GM21360 (cell line): ENCODE measurements at regions not wholly inside any gene's neighbourhood (a gene's known extent, or its start where the extent isn't known, plus 50 kb on each side); places are given as distances from the start of the nearest gene placed in this dataset.
"Not testable (repeated sequence)": the region's sequence is repeated elsewhere in the genome, so short reads cannot be mapped to it uniquely, and the experiment has no call there.

Experiments
- ATAC-seq: cut with Tn5 transposase; IDR thresholded peaks from one replicate; pipeline ENCODE4 v1.9.1; 2021; ENCODE audit warnings: mild to moderate bottlenecking, moderate library complexity; ENCODE audit not compliant: unreplicated experiment

- ATAC-seq = no peak
Measured at GRCh38 chr2:144982481-144982880, 462.6 kb upstream of the ZEB2 start.

GRCh38 chr2:144975881-144976280 lies 456.0 kb upstream of the ZEB2 start:
- ATAC-seq = no peak

GRCh38 chr2:144972676-144973075 lies 452.8 kb upstream of the ZEB2 start:
- no peak for ATAC-seq

DNA sequence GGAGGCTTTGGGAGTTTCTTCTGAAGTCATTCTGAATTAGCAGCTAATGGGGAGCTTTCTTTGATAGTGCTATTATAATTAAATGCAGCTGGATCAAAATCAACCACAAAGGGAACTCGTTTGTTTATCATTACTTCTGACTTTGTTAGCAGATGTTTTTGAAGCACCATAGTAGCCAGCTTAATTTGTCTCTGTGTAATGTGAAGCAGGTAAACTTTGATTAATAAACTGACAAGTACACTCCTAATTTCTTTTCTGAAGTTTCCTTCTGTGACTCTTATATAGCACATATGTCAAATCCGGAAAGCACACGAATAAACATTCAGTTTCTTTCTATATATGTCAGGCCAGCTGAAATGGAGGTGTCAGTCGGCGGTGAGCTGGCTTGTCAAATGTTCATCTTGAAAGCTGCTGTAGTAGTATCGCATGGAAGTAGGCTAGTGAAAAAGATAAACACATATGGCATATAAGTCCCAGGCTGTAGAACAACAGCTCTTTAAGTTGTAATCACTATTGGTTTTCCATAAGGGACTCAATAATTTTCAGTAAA lies 451.9 kb upstream of the ZEB2 start:
- no peak for ATAC-seq

- not testable (repeated sequence) for ATAC-seq
Measured at GRCh38 chr2:144970410-144970809, 450.5 kb upstream of the ZEB2 start.

DNA sequence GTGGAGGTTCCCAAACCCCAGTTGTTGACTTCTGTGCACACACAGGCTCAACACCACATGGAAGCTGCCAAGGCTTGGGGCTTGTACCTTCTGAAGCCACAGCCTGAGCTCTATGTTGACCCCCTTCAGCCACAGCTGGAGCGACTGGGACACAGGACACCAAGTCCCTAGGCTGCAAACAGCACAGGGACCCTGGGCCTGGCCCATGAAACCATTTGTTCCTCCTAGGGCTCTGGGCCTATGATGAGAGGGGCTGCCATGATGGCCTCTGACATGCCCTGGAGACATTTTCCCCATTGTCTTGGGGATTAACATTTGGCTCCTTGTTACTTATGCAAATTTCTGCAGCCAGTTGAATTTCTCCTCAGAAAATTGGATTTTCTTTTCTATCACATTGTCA lies 449.6 kb upstream of the ZEB2 start:
- not testable (repeated sequence) for ATAC-seq

- ATAC-seq = no peak
Measured at GRCh38 chr2:144967961-144968360, 448.0 kb upstream of the ZEB2 start.

GRCh38 chr2:144965172-144965571 lies 445.3 kb upstream of the ZEB2 start:
- no peak for ATAC-seq

DNA sequence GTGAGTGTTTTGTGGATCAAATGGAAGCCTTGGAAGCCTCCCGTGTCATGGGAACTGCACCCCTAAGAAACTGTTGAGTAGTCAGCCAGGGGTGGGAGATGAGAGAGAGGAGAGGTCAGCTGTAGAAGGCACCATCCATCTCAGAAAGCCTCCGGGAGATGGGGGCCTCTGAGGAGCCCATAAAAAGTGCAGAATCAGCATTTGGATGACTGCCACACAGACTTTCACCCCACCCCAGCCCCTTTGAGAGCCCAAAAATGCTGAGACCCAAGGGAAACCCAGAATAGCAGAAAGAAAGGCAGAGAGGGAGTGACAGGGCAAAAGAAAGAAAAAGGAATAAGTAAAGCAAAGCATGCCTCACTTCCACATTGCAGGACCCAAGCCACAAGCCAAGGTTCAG lies 443.1 kb upstream of the ZEB2 start:
- no peak for ATAC-seq

- no peak for ATAC-seq
Measured at GRCh38 chr2:144959416-144959815, 439.5 kb upstream of the ZEB2 start.

DNA sequence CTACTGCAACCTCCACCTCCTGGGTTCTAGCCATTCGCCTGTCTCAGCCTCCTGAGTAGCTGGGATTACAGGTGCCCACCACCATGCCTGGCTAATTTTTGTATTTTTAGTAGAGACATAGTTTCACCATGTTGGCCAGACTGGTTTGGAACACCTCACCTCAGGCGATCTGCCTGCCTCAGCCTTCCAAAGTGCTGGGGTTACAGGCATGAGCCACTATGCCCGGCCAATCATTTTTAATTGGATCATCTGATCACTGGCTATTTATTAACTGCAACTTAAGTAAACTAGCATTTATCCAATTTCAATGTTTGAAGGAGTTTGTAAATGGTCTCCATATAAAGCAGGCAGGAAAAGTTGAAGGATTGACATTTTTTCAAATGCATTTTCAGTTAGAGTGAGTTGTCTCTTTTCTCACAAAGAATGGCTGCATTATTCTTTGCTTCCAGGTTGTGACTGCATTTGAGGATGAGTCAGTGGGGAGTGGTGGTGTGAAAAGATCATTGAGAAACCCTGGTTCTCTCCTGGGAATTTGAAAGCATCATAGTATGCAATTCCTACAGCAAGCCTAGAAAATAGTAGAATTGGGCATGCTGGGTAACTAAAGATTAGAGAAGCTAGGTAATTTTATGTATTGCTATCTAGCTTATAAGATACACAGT lies 431.1 kb upstream of the ZEB2 start:
- ATAC-seq = no peak

DNA sequence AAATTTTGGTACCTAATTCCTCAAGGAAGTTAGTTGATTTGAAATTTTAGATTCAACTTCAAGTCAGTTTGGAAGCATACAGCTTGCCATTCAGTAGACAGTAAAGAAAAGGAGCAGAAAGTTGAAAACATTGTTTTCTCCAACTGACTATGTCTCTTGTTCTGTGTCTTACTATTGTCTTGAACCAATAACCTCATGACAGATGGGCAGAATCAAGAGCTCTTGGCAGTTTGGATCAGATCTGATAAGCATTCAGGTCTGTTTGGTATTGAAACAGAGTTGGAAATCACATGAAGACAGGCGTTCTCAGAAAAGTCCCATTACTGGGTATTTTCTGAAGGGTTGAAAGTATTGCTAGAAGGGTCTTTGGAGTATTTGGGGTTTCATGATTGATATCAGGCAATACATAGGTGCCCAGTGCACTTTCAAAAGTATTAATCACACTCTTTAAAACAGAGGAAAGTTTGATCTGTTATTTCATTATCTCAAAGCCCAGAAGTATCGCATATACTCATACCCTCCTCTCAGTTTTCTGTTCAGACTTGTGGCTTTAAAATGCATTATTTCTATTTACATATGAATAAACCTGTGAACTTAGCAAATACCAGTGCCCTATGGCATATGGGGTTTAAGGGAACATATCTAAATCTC lies 428.4 kb upstream of the ZEB2 start:
- no peak for ATAC-seq

- ATAC-seq = no peak
Measured at GRCh38 chr2:144947709-144948037, 427.8 kb upstream of the ZEB2 start.

- ATAC-seq = no peak
Measured at GRCh38 chr2:144946263-144946662, 426.3 kb upstream of the ZEB2 start.

DNA sequence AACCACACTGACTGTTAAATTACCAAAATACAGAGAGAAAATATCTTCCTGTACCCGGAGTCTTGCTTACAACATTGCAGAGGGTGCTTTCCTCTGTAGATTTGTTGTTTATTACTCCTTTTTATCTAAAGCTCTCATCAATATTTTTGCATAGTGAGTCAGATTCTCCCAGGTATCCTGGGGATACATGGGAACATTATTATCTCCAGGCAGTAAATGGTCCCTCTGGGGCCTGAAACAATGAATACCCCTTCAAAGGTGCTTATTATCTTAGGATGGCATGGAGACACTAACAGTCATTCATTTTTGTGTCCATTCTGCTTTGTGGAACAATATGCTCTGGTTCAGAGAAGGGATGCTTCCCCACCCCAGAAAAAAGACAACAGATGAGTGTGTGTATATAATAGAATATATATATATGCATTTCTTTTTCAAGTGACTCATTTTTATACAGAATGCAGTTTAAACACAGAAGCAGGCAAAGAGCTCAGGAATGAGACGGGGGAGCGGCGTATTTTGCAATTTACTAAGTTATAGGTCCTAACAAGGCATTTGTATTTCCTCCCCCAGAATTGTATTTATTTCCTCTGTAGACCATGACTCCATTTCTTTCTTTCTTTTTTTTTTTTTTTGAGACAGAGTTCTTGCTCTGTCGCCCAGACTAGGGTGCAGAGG lies 424.8 kb upstream of the ZEB2 start:
- ATAC-seq = no peak

DNA sequence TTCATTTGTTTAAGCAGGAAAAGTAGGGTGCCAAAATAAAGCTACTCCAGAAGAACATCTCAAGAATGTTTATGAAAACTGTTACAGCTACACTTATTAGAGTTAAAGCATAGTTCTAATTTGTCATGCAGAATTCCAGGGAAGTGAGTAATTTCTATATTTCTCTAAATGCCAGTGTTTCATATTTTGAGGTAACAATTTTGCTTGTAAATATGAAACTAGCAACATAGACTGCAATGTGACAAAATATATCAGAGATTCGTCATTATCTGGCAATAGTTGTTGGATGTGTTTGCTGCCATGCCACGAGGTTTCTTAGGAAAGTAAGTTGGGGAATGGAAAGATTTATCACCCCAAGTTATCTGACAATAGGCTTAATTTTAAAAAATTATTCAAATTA lies 424.1 kb upstream of the ZEB2 start:
- no peak for ATAC-seq

DNA sequence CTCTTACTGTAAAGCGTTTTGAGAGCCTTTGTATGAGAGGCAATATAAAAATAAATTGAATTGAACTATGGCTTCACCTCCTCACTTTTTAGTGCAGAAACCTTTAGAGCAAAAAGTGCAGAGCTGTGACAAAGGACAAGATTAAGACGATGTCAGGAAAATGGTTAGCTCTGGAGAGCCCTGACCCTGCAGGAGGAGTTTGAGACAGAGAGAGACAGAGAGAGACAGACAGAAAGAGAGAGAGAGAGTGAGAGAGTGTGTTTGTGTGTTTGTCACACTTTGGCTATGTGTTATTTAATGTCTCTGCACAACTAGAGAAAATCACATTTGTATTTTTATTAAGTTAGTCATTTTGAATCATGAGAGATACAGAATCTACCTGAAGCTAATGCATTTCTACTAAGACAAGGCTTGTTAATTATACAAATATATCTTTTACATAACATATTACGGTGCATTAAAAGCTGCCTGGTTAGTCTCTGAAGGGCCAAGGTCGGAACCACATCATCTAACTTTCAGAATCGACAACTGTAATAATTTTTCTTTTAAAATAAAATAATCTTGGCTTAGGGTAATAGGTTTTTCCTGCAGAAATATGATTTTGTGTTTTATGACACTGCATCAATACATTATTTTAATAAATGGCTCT lies 423.5 kb upstream of the ZEB2 start:
- no peak for ATAC-seq

DNA sequence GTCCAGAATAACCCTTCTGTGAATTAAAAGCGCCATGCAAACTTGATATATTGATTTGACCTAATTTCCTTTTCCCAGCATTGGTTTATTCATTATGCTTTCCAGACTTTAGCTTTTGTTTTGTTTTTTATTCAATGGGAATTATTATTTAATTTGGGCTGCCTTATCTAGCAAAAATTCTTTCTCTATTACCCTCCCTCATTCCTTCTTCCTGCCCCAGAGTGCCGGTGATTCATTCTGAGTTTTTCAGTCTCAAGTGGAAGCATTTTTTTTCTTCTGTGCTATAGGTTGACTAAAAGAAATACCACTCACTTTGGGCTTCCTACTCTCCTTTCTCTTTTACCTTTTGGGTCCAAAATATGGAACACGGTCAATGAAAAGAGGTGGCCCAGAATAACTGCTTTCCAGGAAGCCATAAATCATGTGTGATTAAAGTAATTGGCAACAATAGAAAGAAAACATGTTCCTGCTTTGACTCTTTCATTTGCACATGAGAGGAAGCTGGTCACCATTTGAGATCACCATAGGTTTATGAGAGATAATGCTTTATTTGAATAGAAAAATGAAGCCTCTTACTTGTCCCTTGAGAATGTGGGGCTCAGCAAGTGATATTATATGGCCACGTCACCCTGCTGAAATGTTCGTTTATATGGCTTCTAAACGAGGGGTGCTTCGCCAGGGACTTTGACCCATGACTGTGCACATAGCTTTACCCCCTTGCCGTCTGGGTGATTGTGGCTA lies 422.8 kb upstream of the ZEB2 start:
- no peak for ATAC-seq

DNA sequence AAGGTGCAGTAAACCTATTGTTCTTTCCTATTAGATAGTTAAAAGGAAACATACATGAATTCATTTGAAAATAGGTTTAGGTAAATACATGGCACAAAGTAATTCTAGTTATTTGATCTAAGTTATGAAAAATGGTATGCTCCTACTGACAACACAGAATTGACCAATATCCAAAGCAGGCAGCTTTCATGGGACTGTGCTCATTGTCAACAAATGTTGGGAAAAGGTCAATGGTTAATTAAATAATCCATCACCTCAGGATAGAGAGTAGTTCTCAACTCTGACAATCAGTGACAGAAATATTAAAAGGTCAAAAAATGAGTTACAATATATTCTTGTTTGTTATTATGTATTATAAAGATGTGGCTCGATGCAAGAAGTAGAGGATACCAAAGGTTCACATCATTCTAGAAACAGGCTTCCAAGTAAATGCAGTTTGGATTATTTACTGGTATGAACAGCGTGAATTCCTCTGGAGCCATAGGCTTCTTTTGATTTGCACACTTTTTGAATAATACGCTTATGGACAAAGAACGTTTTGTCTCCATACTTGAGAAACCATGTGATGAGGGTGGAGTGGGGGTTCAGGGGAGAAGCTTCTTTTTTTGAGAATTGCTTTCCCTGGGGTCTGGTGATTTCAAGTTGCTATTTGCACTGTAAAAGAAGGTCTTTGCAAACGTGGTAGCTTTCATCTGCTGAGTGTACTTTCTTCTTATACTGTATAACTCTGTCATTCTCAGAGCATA lies 422.0 kb upstream of the ZEB2 start:
- ATAC-seq = no peak

GRCh38 chr2:144939590-144939989 lies 419.7 kb upstream of the ZEB2 start:
- ATAC-seq = no peak
